ENCODE measurements at regions not wholly inside any gene's neighbourhood (a gene's known extent, or its start where the extent isn't known, plus 50 kb on each side); places are given as distances from the start of the nearest gene placed in this dataset.

DNA sequence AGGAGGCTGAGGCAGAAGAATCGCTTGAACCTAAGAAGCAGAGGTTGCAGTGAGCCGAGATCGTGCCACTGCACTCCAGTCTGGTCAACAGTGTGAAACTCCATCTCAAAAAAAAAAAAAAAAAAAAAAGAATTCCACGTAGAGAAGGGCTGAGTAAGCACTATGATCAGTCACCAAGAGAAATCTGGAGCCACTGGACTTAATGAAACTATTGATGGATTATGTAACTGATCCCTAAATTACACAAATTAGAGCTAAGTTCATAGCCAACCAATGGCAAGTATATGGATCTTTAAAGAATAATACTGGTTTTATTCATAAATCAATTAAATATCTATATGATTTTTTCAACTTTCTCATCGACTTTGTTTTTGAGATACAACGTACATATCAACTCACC lies 72.2 kb upstream of the ABLIM1 start:
- ChIA-PET CTCF (no interaction called here), POLR2A (no interaction called here)
- H3K4me3 ChIP-seq (ENCODE audit: low read depth, low read length): no peak overlapping the region

DNA sequence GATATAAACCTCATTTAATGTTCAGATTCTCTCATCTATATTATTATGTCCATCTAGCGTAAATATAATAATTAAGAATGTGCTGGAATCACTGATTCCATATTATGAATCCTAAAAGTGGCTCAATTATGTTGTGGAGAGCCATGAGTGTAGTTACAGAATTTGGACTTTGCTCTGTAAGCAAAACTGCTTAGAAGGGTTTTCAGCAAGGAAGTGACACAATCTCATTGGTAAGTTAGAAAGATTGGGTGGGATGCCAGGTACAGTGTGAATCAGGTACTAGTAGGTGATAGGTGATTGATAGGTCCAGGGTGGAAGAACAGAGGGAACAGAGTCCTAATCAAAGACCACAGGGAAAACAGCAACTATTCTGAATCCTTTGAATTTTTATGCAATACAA lies 74.9 kb upstream of the ABLIM1 start:
- CTCF ChIA-PET: no interaction called here

More for the DNA sequence above, 72.2 kb upstream of the ABLIM1 start:
- no peak for DNase-seq (ENCODE audit: low read depth)
- no peaks in the 10 kb centered on the region for H3K27me3 ChIP-seq (ENCODE audit: control insufficient read depth, insufficient read depth, low read length)
- TF ChIP-seq, protein P1, sequence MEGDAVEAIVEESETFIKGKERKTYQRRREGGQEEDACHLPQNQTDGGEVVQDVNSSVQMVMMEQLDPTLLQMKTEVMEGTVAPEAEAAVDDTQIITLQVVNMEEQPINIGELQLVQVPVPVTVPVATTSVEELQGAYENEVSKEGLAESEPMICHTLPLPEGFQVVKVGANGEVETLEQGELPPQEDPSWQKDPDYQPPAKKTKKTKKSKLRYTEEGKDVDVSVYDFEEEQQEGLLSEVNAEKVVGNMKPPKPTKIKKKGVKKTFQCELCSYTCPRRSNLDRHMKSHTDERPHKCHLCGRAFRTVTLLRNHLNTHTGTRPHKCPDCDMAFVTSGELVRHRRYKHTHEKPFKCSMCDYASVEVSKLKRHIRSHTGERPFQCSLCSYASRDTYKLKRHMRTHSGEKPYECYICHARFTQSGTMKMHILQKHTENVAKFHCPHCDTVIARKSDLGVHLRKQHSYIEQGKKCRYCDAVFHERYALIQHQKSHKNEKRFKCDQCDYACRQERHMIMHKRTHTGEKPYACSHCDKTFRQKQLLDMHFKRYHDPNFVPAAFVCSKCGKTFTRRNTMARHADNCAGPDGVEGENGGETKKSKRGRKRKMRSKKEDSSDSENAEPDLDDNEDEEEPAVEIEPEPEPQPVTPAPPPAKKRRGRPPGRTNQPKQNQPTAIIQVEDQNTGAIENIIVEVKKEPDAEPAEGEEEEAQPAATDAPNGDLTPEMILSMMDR (IDR thresholded peaks at IDR 0.05; ENCODE audit: insufficient read depth, low read depth, low read length): no peak
- H3K36me3 ChIP-seq (ENCODE audit: control insufficient read depth, insufficient read depth, low read length): no peaks in the 10 kb centered on the region

GRCh38 chr10:114735946-114736345 lies 77.9 kb upstream of the ABLIM1 start:
- ChIA-PET CTCF (interaction anchor here (1.3 kb wide), 1 partner anchor 11 kb away, joined by 3 read pairs; no protein-coding TSS in a partner anchor), POLR2A (no interaction called here)
- no peak for DNase-seq (ENCODE audit: low read depth)
- TF ChIP-seq, protein P1 (IDR thresholded peaks at IDR 0.05; ENCODE audit: insufficient read depth, low read depth, low read length): no peak
- Histone ChIP-seq H3K4me3 (ENCODE audit: low read depth, low read length) (no peak overlapping the region), H3K36me3 (ENCODE audit: control insufficient read depth, insufficient read depth, low read length) (no peaks in the 10 kb centered on the region), H3K27me3 (ENCODE audit: control insufficient read depth, insufficient read depth, low read length) (no peaks in the 10 kb centered on the region)

More for the DNA sequence above, 74.9 kb upstream of the ABLIM1 start:
- Histone ChIP-seq H3K4me3 (ENCODE audit: low read depth, low read length) (no peak overlapping the region), H3K27me3 (ENCODE audit: control insufficient read depth, insufficient read depth, low read length) (no peaks in the 10 kb centered on the region), H3K36me3 (ENCODE audit: control insufficient read depth, insufficient read depth, low read length) (no peaks in the 10 kb centered on the region)
- POLR2A ChIA-PET: no interaction called here
- TF ChIP-seq, protein P1 (IDR thresholded peaks at IDR 0.05; ENCODE audit: insufficient read depth, low read depth, low read length): no peak
- no peak for DNase-seq (ENCODE audit: low read depth)

DNA sequence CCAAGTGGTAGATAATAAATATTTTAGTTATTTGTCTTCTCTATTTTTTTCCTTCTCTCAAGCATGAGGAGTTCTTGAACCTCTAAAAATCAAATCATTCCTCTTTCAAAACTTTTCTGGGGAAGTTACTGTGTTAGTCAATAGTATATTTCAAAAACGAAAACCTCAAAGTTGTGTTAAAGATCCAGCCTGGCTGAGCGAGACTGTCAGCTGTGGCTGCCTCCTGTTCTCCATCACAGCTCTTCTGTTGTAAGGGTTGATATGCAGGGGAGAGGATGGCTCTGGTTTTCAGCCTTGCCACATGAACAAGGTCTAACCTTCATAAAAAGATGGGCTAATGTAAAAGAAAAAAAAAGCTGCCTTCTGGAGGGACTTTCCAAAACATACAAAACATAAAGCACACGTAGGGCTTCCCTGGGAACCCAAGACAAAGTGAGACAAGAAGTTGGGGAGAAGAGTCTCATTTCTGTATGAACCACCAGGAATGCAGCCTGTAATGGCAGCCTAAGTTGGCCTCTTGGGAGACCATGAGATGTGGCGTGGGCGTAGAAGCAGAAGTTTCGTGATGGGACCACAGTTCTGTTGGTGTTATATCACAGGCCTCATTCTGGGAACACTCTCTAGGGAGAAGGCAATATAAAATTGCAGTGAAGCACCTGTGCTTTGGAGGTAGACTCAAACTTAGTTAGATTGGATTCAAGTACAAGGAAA lies 77.9 kb upstream of the FHIP2A start:
- TF ChIP-seq, protein P1 (IDR thresholded peaks at IDR 0.05; ENCODE audit: insufficient read depth, low read depth, low read length): no peak
- H3K27me3 ChIP-seq (ENCODE audit: control insufficient read depth, insufficient read depth, low read length): no peaks in the 10 kb centered on the region
- POLR2A ChIA-PET: interaction anchor here (0.6 kb wide), 1 partner anchor 127 kb away, joined by 4 read pairs; no protein-coding TSS in a partner anchor
- CTCF ChIA-PET: no interaction called here
- DNase-seq (ENCODE audit: low read depth): no peak
- no peaks in the 10 kb centered on the region for H3K36me3 ChIP-seq (ENCODE audit: control insufficient read depth, insufficient read depth, low read length)
- H3K4me3 ChIP-seq (ENCODE audit: low read depth, low read length): no peak overlapping the region

GRCh38 chr10:114746531-114746930 lies 75.0 kb upstream of the FHIP2A start:
- no peak overlapping the region for H3K4me3 ChIP-seq (ENCODE audit: low read depth, low read length)
- no peak for DNase-seq (ENCODE audit: low read depth)
- ChIA-PET CTCF (interaction anchor here (1.4 kb wide), 1 partner anchor 11 kb away, joined by 3 read pairs; no protein-coding TSS in a partner anchor), POLR2A (no interaction called here)
- no peaks in the 10 kb centered on the region for H3K36me3 ChIP-seq (ENCODE audit: control insufficient read depth, insufficient read depth, low read length)
- H3K27me3 ChIP-seq (ENCODE audit: control insufficient read depth, insufficient read depth, low read length): no peaks in the 10 kb centered on the region
- TF ChIP-seq, protein P1 (IDR thresholded peaks at IDR 0.05; ENCODE audit: insufficient read depth, low read depth, low read length): no peak

Data from BJ (cell line).